SW480 (cell line): ENCODE measurements at regions not wholly inside any gene's neighbourhood (a gene's known extent, or its start where the extent isn't known, plus 50 kb on each side); places are given as distances from the start of the nearest gene placed in this dataset.

Experiments
- DNase-seq: peaks from one replicate; pipeline ENCODE4 v3.0.0-alpha.2; 2016; ENCODE audit warnings: low spot score

DNA sequence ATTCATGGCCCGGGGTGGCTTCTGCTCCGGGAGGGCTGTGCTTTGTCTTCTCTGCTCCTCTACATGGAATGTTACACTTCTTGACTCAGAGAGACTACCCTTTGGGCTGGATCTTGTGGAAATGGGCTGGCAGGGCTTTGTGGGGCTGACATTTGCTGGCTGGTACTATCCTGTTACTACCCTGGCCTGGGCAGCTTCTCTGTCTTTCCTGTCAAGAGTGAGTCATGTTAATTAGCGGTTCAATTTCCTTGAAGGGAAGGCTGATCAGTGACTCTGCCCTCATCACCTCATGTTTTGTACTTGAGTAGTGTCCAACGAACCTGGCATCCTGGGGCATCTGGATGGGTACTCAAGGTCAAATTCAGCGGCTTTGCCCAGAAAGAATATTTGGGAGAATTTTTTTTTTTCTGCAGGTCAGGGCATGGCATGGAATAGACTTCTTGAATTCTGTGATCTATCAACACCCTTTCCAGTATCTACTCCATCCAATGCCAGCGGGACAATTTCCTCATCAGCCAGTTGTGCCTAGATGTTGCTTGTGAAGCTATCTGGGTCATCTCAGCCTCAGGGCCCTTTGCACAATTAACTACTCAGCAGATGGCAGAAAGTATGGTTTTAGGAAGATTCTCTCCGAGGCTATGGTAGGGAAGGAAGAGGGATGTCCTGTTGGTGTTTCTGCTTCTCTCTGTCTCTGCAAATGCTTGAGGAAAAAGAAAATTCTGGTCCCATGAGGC is 140.5 kb upstream of the PLET1 start:
- DNase-seq, result no peak

DNA sequence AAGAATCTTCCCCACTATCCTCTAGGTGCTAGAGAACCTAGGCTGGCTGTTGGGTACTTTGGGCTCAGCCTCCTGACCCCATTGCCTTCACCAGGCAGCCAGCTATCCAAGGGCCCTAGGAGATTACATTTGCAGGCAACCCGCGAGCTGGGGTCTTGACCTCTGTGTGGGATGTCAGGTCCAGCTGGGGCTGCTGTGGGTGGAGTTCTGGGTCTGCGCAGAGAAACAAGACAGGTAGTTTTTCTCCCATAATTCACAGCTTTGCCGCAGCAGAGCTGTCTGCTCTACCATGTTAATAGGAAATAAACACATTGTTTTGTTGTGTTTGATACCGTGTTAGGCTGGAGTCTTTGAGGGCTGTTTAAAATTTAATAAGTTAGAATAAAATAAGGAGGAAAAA is 142.8 kb upstream of the PLET1 start:
- DNase-seq, result no peak

DNA sequence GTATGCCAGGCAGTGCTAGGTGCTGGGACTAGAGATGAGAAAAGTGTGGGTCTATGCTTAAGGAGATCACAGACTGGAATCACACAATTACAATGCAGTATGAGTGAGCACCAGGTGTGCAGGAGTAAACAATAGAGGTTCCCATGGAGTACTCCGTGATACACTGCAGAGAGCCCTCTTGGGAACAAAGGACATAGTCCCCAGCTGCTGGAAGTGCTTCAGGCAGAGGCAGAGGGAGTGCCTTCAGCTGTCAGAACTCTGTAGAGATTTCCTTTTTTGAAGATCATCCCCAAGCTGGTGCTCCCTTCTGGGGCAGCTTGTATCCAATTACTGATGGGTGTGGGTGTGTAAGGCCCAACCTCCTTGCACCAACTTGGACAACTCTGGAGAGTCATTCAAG is 143.5 kb upstream of the PLET1 start:
- no peak for DNase-seq

GRCh38 chr11:112408517-112408916 is 147.9 kb upstream of the PLET1 start:
- DNase-seq, result no peak

DNA sequence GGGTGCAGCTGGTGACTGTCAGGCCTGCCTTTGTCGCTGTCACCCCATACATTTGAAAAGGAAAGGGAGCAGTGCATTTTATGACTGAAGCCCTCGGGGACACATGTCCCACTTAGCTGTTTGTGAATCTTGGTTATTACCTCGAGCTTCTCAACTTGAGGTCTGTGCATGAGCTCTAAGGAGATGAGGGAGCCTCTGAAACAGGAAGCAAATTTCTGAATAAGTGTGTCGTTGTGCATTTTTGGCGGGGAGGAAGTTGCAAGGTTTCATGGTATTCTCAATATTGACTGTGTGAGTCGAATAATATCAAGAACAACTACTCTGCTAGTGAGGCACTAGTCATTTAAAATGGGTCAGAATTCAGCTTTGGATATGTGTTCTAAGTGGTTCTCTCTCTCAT is 149.7 kb upstream of the PLET1 start:
- no peak for DNase-seq

DNA sequence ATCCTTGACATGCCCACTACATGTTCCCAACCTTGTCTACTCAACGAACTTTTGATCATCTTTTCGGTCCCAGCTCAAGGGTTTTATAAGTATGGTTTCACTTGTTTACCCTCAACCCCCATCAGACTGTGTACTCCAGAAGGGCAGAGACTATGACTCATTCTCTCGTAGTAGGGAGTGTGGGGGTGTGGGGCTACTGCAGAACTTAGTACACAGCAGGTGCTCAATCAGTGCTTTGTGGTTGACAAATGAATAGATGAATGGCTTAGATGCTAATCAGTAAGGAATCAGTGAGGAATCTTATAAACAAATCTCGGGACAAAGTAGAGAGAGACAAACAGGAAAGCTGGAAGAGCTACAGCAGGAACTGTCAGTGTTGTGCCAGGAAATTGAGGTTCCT is 151.7 kb upstream of the PLET1 start:
- DNase-seq, result no peak

- DNase-seq, result no peak
Observed at GRCh38 chr11:112417339-112417738, 156.7 kb upstream of the PLET1 start.

DNA sequence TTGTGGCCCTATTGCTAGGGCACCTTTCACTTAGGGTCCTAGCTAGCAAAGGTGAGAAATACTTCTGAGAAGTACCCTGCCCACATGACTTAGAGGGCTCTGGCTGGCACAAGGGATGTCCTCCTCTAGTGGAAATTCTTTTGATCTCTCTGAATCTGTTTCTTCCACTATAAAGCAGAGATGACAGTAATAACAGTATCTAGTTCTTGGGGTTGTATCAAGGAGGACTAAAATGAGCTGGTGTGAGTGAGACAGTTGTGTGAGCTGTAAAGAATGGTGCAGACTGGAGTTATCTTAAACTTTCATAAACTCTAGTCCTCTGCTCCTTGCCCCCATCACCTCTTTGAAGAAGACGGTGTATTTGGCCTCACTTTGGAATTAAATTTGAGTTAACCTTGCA is 157.8 kb upstream of the PLET1 start:
- no peak for DNase-seq

- DNase-seq, result no peak
Observed at GRCh38 chr11:112421879-112422278, 161.2 kb upstream of the PLET1 start.

DNA sequence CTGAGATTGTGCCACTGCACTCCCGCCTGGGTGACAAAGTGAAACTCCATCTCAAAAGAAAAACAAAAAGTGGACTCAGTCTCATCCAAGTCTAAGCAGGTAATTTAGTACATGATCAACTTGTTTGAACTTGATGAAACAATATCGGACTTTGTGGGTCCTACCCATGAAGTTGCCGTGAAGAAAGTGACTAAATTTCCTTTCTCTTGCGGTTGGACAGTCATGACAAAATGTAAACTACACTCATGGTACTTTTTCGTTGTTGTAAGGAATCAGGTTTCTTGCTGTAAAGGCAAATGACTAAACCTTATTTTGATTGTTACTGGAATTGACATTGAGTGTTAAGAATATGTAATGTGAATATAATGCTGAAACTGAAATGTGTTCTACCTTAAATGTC is 164.5 kb upstream of the PLET1 start:
- DNase-seq, result no peak

- no peak for DNase-seq
Observed at GRCh38 chr11:112437096-112437495, 176.4 kb upstream of the PLET1 start.

DNA sequence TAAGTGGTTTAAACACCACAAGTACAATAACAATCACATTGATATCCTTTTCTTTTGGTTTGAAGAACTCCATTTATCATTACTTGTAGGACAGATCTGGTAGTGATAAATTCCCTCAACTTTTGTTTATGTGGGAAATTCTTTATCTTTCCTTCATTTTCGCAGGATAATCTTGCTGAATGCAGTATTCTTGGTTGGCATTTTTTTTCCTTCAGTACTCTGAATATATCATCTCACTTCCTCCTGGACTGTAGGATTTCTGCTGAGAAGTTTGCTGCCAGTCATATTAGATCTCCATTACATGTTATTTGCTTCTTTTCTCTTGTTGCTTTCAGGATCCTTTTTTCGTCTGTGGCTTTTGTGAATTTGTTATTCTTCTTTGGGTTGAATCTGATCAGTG is 179.0 kb upstream of the PLET1 start:
- DNase-seq, result no peak

- DNase-seq, result no peak
Observed at GRCh38 chr11:112440518-112440917, 179.9 kb upstream of the PLET1 start.

GRCh38 chr11:112448168-112448567 is 187.5 kb upstream of the PLET1 start:
- no peak for DNase-seq

GRCh38 chr11:112448806-112449205 is 188.1 kb upstream of the PLET1 start:
- DNase-seq, result no peak

GRCh38 chr11:112451250-112451649 is 190.6 kb upstream of the PLET1 start:
- no peak for DNase-seq

- DNase-seq, result peak; percentile 11
Observed at GRCh38 chr11:112453601-112454577, 193.2 kb upstream of the PLET1 start.

DNA sequence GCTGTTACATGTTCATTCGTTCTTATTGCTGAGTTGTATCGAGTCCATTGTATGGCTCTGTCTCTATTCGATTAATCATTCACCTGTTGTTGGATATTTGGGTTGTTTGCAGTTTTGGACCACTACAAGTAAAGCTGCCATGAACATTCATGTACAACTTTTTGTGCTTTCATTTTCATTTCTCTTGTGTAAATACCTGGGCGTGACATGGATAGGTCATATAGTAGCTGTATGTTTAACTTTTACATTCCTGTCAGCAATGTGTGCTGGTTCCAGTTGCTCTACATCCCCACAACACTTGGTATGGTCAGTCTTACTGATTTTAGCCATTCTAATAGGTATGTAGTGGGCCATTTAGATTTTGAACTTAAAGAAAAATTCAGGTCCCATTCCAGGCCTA is 194.2 kb upstream of the PLET1 start:
- DNase-seq, result no peak

DNA sequence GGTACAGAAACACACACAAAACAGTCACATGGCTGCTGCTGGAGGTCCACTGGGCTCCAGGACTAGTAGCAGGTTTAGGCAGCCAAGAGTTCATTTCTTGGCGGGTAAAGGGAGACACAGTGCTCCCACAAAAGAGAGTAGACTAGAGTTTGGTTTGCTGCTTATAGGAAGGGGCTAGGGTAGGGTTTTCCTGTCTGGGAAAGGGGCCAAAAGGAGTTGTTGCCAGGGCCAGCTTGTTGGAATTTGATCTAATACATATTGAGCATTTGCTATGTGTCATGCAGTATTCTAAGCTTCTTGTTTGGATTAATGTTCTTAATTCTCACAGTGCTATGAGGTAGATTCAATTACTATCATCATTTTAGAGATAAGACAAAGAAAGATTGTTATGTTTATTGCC is 195.1 kb upstream of the PLET1 start:
- no peak for DNase-seq

DNA sequence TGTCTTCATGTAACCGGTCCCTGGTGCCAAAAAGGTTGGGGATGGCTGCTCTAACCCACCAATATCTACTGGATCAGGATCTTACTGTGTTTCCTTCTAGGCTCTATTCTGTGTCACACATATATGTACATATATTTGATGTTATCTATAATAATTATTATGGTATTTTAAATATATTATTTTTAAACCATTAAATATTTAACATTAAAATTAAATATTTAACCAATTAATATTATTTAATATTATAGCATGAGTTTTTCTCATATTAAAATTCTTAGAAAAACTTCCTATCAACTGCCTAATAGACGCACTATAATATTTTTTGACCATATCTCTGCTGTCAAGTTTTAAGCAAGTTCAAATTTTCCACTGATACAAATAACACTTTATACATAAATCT is 196.9 kb upstream of the PLET1 start:
- no peak for DNase-seq

GRCh38 chr11:112459001-112459400 is 198.3 kb upstream of the PLET1 start:
- peak; percentile 8 for DNase-seq

GRCh38 chr11:112460141-112460540 is 199.5 kb upstream of the PLET1 start:
- no peak for DNase-seq

- DNase-seq, result no peak
Observed at GRCh38 chr11:112464949-112465348, 204.3 kb upstream of the PLET1 start.
